GM21447 (cell line): ENCODE measurements at regions not wholly inside any gene's neighbourhood (a gene's known extent, or its start where the extent isn't known, plus 50 kb on each side); places are given as distances from the start of the nearest gene placed in this dataset.

ENCODE experiments used
- ATAC-seq: cut with Tn5 transposase; IDR thresholded peaks from one replicate; pipeline ENCODE4 v1.9.1; 2021; ENCODE audit not compliant: unreplicated experiment

DNA sequence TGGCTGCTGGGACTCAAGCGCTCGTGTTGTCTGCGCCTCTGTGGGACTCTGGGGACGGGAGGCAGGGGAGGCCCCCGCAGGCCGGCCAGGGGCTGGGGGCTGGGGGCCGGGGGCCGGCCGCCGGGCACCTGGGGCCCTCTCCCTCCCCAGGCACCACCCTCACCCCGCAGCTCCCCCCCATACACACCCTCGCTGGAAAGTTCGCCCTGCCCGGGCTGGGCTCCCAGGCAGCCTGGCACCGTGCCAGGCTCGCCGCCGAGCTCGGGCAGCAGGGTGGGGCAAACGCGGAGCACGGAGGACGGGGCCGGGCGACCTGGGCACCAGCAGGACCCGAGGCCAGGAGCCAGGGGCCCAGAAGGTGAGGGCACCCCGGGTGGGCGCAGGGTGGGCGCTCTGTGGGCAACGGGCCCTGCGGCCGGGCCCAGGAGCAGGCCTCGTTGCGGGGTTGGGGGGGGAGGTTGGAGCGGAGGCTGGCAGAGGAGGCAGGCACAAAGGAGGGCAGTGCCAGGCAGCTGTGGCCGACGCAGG, 76.7 kb upstream of the WNT7B start:
- no peak for ATAC-seq

DNA sequence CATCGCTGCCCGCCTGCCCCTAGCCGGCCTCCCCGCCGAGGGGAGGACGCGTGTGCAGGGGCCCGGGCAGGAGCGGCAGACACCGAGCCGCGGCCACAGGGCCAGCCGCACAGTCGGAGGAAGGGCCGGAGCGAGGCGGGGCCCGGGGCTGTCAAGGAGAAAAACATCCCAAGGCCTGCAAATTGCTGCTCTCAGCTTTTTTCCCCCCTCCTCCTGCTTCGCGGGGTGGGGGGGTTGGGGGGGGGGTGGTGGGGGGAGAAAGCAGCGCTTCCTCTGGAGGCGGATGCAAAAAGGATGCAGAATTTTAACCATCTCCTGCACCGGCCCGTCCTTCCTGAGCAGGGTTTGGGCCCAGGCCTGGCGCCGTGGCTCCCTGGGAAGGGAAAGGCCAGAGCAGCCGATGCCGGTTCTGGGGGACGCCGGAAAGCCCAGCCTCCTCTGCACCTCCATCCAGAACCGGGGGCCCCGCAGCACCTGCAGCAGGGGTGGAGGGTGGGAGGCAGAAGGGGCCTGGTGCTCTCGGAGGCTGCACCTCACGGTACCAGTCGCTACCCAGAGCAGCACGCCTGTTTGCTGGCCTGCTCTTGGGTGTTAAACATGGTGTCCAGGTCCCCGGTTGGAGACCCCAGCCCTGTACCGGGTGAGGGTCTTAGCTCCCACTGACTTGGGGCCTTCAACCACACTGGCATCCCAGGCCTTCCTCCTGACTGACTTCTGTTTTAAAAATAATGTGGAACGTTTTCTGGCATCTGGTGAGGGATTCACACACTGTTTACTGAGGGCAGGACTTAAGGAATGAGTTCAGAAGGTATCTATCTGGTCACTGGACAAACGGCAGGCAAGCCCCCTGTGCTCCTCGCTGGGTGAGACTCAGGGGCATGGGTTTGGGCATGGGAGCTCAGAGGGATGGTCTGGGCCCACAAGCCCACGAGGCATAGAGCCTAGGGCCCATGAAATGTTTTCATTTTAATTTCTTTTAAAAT, 77.4 kb upstream of the WNT7B start:
- no peak for ATAC-seq

DNA sequence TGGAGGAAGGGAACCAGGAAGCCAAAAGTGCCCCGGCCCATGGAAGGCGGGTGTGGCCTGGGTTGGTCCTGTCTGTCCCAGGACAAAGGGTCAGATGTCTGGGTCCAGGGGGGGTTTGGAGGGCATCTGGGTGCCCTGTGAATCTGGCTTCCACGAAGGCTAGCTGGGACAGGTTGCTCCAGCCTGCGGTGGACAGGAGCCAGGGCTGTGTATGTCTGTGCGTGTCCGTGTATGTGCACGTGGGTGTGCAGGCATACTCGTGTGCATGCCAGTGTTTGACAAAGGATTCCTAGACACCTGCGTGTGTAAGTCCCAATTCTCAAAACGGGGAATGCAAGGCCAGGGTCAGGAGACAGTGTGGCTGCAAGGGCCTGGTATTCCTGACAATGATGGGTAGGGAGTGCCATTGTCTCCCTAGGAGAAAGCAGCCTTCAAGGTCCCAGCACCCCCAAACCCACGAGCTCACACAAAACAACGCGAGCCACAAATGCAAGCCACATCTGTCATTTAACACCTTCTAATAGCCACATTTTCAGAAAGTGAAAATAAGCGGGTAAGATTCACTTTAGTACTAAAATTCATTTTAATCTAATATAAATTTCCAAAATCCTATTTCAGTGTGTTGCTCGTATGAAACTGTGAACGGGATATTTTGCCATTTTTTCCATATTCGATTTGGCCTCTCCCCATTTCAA, 78.4 kb upstream of the WNT7B start:
- ATAC-seq, result no peak

DNA sequence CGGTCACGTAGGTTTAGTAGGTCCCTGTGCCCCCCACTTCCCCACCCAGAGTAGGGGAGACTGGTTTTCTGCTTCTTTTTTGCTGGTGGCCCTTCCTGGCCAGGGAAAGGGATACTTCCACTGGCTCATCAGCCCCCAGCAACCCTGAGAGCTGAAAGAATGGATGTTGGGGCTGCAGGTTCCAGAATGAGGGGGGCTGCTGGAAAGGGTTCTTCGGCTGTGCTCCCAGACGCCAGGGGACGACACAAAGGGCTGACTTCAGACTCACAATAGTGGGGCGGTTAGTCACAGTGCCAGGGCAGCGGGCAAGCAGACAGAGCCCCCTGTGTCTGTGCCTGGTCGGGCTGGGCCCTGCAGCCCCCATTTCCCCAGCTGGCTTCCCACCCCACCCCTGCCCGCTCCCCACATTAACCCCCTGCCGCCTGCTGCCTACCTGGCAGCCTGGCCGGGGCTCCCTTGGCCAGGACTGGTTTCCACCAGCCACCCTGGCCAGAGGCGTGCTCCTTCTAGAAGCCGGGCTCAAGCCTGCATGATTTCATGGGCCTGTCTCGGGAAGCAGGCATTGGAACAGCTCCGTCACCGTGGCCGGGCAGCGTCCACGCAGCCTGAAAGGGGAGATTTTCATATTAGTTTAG, 79.1 kb upstream of the WNT7B start:
- ATAC-seq, result no peak

DNA sequence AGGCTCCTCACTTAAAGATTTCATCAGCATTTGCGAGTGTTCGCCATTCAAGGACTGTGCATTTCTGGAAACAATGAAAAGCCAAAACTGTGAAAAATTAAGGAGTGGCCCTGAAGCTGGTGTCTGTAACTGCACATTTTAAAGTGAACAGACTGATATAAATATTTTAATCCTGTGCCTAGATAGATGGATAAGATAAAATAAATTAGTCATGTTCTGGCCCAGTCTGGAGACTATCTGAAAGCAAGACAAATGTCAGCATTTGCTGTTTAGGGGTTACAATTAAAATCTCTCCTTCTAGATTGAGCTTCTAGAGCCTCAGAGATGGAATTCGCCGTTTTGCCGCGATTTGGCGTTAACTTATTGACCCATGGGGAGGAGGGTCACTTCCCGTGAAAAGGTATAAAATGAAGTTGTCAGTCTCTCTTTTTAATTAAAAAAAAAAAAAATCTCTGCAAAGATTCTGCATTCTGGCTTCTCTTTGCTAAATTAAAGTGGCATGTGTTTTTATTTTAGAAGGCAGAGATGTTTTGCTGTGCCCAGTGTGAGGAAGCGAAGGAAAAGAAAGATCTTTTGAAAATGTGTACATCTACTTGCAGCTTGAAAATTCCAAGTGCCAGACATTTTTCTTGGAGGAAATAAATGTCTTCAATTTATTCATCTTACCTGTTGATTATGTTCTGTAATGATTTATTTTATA, 79.7 kb upstream of the WNT7B start:
- no peak for ATAC-seq

DNA sequence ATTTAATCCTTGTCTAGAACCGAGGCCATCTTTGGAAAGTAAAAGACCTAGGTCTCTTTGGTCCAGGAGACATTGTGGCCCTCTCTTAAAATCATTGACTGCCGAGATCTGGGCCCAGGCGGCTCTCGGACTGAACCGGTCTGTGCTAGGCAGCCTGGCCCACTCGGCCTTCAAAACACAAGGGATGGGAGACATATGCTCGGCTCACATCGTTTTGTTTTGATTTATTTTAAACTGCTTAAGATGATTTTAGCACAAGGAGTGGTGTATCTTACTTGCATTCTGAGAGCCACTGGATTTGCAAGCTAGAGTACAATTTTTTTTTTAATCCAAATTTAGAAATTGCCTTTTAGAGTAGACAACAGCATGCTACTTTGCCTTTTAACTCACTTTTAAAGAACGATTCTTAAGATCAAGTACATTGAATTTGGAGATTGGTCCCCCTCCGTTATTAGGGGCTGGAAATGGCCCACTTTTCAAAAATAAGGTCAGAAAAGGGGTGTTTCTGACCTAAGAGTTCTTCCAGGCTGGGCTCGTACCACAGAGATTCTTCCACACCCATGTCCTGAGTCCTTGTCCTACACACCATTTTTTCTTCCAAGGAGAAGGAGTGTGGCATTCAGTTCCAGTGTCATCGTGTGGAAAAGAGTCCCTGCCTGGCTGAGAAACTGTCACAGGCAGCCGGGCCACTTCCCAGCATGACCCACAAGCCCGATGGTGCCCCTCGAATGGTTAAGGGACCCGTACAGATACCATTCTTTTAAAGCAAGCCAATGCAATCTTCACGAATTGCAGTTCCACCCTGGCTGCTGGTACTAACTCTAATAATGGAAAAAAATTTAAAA, 80.5 kb upstream of the WNT7B start:
- ATAC-seq, result no peak

DNA sequence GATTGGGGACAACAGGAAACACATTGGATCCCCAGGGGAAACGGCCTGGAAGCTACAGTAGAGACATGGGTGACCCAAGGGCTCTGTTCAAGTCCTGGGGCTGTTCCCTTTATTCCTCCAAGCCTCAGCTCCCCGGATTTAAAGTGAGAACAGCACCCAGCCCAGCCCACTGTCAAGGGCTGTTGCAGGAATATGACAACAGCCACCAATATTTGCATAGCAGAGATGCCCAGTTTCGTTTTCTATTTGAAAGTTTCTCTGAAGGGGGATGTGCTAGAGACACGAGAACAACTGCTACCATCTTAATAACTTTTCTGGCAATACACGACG, 81.1 kb upstream of the WNT7B start:
- peak; percentile 82 for ATAC-seq

DNA sequence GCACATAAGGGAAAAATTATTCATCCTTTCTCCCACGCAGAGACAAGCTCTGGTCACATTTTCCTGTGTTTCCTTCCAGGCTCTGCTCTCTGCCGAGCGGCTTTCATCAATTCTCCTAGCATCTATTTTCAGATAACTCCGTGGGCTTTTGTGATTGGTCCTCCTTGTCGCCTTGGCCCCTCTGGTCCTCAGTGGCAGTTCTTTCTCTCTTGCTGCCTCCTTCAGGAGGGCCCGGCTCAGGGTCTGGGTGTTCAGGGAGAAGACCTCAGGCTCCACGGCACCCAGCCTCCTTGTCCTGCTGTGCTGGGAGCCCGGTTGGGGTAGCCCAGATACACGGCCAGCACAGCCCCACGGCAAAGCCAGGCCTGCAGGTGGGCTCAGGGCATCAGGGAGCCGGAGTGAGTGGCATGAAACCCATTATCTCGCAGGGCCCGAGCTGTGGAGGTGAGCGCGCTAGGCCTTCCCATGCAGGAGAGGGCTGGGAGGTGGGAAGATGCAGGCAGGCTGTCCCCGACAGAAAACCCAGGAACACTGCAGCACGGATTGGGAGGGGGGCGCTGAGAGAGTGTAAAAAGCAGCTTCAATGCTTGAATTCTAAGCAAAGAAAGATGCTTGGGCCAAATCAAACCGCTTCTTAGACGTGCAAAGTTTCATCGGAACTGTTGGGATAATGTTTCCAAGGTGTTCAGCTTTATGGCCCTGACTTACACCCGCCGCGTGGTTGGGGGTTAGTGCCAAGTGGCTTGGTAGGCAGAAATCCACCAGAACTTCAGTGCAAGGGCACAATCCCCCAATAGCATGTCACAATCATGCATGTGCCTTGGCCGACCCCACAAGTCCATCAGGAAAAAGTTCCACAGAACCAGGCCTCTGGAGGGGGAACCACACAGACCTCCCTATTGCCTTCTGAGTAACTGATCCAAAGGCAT, 81.9 kb upstream of the WNT7B start:
- ATAC-seq, result no peak

DNA sequence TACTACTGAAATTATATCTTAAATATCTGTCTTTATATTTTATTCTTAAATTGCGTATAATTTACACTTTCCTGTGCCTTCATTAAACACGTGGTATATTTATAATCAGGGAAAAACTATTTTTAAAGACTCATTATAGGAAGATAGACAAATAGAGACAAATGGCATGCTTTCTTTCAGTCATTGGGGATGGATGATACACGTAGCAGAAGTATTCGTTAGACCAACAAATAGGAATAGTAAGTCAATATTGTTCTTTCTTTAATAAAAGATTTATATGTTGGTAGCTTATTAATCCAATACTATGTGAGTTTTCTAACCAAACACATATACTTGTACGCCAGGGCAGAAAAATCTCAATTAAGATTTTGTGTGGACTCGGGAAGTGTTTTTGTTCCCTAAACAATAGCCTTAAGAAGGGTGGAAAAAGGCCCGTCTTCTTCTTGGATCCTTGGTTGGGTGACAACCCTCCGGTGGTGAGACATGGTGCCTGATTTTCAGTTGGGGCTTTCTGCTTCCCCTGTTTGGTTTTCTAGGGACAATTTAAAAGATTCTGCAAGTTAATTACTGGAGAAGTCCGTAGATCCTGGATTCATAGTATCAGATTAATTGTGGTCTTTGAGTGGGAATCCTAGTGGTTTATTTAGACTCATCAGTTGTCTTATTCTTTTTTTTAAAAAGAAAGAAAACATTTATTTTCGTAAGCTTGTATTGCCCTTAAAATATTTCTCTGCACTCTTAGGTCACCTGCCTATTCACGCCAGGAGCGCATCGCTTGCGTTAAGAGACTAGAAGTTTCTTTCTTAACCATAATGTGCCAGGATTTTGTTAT, 83.5 kb upstream of the WNT7B start:
- no peak for ATAC-seq

DNA sequence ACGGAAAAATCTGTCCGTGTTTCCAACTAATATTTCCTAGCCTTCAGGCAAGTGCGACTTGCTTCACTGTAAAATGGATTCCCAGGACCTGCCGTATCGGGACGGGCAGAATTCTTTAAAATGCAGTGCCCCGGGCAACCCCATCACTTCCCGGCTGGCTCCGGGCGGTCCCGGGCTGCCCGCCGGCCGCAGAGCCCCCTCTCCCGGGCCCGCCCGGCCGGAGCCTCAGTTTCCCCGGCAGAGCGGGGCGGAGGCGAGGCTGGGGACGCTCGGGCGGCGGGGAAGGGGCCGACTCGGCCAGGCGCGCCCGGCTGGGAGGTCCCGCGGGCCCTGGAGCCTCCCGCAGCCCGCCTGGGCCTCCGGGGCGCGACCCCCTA, 84.2 kb upstream of the WNT7B start:
- ATAC-seq, result no peak

DNA sequence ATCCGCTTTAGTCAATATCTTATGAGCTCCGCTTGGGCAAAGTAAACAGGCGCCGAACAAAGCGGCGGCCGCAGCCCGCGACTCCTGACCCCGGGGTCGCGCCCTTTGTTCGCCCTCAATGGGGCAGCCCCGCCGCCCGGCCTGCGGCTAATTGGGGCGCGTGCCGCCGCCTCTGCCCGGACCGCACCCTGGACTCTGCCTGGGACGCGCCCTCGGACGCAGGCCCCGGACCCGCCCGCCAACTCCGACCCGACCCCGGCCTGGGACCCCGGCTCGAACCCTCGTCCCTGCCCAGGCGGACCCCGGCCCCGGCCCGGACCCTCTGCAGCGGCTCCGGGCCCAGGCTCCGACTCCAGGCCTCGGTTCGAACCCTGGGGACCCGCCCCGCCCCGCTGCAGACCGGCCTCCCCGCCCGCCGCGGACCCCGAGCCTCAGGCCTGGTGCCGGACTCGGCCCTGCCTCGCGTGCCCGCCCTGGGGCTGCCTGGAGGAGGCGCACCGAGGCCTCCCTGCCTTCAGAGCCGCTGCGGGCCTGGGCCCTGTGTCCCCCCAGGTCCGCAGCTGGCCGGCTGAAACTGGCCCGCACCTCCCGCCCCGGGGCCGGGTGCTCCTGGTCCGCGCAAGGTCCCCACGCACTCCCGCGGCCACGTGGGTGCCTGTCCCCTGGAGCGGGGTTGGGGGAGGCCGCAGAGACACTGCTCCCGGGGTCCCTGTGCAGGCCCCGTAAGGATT, 84.7 kb upstream of the WNT7B start:
- ATAC-seq, result no peak

DNA sequence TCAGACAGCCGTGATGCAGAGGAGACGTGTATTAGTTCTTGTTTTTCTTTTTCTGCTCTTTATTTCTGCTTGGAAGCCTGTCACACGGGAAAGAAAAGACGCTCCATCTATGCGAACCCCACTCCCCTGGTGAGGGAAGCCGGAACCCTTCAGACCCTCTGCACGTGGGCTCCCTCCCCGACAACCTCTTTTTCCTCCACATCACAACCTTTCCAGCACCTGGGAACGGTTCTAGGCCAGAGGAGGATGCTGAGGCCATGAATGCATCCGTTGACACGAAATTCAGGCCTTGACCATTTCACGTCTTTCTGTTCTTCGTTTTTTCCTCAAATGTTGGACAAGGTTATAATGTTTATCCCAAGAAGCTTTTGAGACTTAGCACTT, 85.3 kb upstream of the WNT7B start:
- no peak for ATAC-seq

DNA sequence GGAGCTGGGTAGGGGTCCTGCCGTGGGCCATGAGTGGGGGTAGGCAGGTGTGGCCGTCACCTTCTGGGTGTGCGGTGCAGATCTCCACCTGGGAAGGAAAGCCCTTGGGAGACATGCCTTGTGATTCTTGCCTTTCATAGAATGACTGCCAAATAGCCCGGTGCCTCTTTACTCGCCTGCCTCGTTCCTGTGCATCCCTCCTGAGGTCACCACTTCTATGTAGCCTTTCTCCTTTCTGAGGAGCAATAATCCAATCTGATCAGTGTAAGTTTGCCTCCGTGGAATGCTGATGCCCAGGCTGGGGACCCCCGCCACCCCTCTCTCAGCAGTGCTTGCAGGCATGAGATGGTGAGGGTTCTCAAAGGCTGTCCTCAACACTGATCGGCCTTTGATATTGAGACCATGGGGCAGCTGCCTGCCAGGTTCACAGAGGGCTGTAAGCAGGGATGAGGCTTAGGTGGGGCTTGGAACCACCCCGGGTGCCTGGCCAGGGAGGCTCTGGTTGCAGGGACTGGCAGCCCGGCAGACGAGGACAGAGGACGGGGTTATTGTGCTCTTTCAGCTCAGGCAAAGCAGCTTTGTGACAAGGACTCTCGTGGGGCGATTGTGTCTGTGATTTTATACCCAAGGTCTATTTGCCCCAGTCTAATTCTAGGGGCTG, 86.1 kb upstream of the WNT7B start:
- no peak for ATAC-seq

DNA sequence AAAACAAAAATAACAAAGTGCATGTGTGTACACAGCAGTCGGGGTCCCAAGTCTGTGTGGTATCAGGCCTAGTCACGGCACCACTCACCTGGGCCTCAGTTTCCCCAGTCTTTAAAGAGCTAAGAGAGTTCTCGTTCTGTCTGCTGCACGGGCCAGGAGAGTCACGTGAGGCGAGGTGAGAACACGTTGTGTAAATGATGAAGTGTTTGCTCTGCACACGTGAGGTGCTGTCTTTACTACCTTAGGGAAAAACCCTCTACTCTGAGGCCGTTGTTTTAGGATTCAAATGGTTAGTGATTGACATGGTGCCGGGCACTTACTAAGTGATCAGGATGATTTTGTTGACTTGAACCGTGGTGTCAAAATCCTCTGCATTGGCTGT, 86.5 kb upstream of the PPARA start:
- ATAC-seq, result no peak

DNA sequence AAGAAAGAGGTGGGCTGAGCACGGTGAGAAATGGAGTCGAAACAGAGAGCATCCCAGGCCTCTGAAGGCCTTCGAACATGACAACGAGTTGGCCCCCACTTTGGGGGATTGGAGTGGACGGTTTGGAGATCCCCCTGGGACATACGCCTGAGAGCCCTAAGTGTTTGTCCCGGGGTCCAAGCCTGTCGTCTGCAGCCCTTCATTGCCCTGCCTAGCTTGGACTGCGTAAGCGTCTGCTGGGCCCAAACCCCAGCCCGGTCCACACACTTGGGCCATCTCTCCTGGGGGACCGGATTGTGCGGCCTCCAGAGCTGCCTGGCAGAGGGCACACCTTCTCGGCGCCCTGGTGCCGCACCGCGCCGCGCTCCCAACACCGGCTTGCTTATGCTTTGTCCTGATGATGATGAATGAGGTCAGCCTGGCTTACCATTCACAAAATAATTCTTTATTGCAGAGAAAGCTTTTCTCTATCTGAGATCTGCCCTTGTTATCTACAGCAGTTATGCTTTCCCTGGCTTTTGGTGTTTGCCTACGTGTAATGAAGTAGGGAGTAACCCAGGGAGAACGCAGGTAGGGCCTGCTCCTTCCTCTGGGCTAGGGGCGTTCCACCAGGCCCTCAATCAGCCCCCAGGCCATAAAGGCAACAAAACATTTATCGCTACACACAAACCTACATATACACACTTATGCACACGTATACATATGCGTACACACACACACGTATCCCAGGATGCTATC, 85.9 kb upstream of the PPARA start:
- ATAC-seq, result no peak

DNA sequence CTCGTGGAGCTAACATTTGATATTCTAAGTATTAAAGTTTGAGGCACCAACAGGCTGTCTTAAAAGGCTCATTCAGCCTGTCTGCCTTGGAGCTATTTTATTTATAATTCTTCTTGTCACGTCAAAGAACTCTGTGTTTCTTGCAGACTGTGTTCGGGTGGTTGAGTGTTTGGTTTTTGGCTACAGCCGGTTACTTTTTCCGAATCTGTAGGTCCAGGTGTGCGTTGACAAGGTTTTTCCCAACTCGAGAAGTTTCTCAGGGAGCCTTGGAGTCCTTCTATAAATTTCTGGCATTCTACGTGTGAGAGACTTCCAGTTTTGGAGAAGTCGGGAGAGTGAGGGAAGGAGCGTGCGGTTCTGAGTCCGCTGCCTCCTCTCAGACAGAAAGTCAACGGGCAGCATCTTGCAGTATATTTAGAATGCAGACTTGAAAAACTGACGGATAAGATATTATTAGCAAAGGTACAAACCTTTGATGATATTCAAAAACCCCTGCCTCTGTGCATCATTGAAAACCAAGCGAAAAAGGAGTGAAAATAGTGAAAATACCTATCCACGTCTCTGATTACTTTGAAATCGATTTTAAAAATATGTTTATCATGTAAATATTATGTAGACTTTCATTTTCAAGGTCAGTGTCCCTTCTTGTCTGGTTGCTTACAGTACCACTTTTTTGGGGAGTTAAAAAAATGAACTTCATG, 85.2 kb upstream of the PPARA start:
- no peak for ATAC-seq
